ENCODE measurements at regions not wholly inside any gene's neighbourhood (a gene's known extent, or its start where the extent isn't known, plus 50 kb on each side); places are given as distances from the start of the nearest gene placed in this dataset.

- H3K4me3 ChIP-seq, result no peak overlapping the region
- no peak overlapping the region for H3K4me2 ChIP-seq (ENCODE audit: insufficient read depth, low read length)
- peaks cover 0 to 6% of the 10 kb centered on the region in 2 experiments; a peak in 1 of 5 replicates for H3K4me1 ChIP-seq (replicated peaks in 1 of 2; ENCODE audit: control insufficient read depth in 2 of 2, insufficient read depth in 2 of 2, low read length in 2 of 2)
- no peak for TF ChIP-seq ELK1 (CRISPR knock-in tag; IDR thresholded peaks at IDR 0.05)
- TF ChIP-seq PRMT5 (CRISPR knock-in tag; IDR thresholded peaks at IDR 0.05), result no peak
- no peak for TF ChIP-seq CCNT2 (IDR thresholded peaks at IDR 0.05; ENCODE audit: borderline replicate concordance, extremely low read depth, insufficient read length, low read depth, low read length)
- TF ChIP-seq SIN3A (IDR thresholded peaks at IDR 0.05; ENCODE audit: borderline replicate concordance in 2 of 2, control insufficient read depth in 1 of 2, low read depth in 2 of 2, low read length in 2 of 2), result no peak
- TF ChIP-seq, protein P1, sequence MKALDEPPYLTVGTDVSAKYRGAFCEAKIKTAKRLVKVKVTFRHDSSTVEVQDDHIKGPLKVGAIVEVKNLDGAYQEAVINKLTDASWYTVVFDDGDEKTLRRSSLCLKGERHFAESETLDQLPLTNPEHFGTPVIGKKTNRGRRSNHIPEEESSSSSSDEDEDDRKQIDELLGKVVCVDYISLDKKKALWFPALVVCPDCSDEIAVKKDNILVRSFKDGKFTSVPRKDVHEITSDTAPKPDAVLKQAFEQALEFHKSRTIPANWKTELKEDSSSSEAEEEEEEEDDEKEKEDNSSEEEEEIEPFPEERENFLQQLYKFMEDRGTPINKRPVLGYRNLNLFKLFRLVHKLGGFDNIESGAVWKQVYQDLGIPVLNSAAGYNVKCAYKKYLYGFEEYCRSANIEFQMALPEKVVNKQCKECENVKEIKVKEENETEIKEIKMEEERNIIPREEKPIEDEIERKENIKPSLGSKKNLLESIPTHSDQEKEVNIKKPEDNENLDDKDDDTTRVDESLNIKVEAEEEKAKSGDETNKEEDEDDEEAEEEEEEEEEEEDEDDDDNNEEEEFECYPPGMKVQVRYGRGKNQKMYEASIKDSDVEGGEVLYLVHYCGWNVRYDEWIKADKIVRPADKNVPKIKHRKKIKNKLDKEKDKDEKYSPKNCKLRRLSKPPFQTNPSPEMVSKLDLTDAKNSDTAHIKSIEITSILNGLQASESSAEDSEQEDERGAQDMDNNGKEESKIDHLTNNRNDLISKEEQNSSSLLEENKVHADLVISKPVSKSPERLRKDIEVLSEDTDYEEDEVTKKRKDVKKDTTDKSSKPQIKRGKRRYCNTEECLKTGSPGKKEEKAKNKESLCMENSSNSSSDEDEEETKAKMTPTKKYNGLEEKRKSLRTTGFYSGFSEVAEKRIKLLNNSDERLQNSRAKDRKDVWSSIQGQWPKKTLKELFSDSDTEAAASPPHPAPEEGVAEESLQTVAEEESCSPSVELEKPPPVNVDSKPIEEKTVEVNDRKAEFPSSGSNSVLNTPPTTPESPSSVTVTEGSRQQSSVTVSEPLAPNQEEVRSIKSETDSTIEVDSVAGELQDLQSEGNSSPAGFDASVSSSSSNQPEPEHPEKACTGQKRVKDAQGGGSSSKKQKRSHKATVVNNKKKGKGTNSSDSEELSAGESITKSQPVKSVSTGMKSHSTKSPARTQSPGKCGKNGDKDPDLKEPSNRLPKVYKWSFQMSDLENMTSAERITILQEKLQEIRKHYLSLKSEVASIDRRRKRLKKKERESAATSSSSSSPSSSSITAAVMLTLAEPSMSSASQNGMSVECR (CRISPR knock-in tag; IDR thresholded peaks at IDR 0.05), result no peak
- no peak for TF ChIP-seq SAFB (IDR thresholded peaks at IDR 0.05; ENCODE audit: borderline replicate concordance, low read depth, low read length)
- no peak for TF ChIP-seq ZFP1 (CRISPR knock-in tag; IDR thresholded peaks at IDR 0.05)
- no peak for TF ChIP-seq ZBTB5 (IDR thresholded peaks at IDR 0.05)
- no peak for TF ChIP-seq ELF4 (CRISPR knock-in tag; IDR thresholded peaks at IDR 0.05)
- H3K79me2 ChIP-seq (ENCODE audit: control insufficient read depth, insufficient read depth, low read length), result no peaks in the 10 kb centered on the region
- CTCF ChIA-PET (ENCODE audit: low intra/inter-chr PET ratio), result no interaction called here
- in situ Hi-C loops (cut with MboI), result no loop called here
- no peaks in the 10 kb centered on the region for H4K20me1 ChIP-seq (replicated peaks; ENCODE audit: control insufficient read depth, insufficient read depth, low read length)
- no peak overlapping the region for H3K27ac ChIP-seq (ENCODE audit: extremely low read depth, low read depth, low read length)
- H3K9me1 ChIP-seq (ENCODE audit: control insufficient read depth, insufficient read depth, low read length), result no peaks in the 10 kb centered on the region
- no TSS peak for BruUV-seq (replicated peaks)
- no peaks in the 10 kb centered on the region for H3K9me3 ChIP-seq (replicated peaks; ENCODE audit: control insufficient read depth, insufficient read depth, low read depth, low read length)
- 2% methylated on average over 5 of the region's 6 CpGs for WGBS (ENCODE audit: insufficient coverage, low coverage, missing lambda C conversion rate)
- POLR2A ChIA-PET, result interaction anchor here (0.6 kb wide), 1 partner anchor 26 kb away, joined by 3 read pairs; no protein-coding TSS in a partner anchor
- DNase-seq (ENCODE audit: extremely low read depth in 1 of 4, low spot score in 3 of 4) (no peak), FAIRE-seq (no peak), ATAC-seq (no peak)
- intact Hi-C loops (cut with micrococcal nuclease), result no loop called here
- no peak overlapping the region for H3K9ac ChIP-seq (ENCODE audit: insufficient read depth in 1 of 2, low read depth in 2 of 2, low read length in 2 of 2)
- H3K36me3 ChIP-seq (ENCODE audit: control insufficient read depth, insufficient read depth, low read length), result no peaks in the 10 kb centered on the region
- H2AFZ ChIP-seq (ENCODE audit: low read depth, low read length), result no peak overlapping the region
- H3K27me3 ChIP-seq (ENCODE audit: control insufficient read depth in 2 of 2, insufficient read depth in 2 of 2, low read length in 2 of 2), result peaks cover 4 to 25% of the 10 kb centered on the region in 2 experiments; a peak in 2 of 5 replicates
Observed at GRCh38 chr15:98164986-98165385, 204.5 kb downstream of the ARRDC4 start.
